ENCODE measurements at regions not wholly inside any gene's neighbourhood (a gene's known extent, or its start where the extent isn't known, plus 50 kb on each side); places are given as distances from the start of the nearest gene placed in this dataset.

DNA sequence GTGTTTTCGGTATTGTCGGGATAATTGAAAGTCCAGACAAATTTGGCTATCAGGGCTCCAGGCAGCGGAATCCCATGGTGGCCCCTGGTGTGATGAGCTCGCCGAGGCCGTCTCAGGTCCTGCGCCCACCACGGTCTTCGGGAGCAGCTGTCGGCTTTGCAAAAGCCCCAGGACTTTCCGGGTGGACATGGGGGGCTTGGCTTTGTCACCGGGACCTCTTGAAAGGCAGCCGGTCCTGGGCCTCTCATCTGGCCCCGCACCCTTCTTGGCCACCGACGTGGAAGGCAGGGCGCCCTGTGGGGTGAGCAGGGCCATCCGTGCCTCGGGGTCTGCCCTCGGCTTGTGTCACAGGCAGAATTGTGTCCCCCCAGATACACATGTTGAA is 87.1 kb upstream of the ACTRT2 start:
- DNase-seq (ENCODE audit: low read depth) = no peak

DNA sequence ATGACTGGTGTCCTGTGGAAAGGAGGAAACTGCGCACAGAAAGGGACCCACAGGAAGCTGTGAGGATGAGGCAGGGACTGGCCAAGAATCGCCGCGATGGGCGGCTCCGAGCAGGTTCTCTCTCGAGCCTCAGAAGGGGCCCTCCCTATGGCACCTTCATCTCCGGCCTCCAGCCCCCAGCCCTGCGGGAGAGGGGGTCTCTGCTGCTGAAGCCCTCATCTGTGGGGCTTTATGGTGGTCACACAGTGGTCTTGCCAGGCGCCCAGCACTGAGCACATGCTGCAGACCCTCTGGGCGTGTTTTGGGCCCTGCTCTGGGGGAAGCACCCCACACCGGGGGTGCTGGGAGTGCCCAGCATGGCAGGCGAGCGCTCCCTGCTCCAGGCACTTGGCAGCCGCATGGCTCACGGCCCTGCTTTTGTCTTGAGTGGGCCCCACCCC is 86.6 kb upstream of the ACTRT2 start:
- DNase-seq (ENCODE audit: low read depth) = no peak

DNA sequence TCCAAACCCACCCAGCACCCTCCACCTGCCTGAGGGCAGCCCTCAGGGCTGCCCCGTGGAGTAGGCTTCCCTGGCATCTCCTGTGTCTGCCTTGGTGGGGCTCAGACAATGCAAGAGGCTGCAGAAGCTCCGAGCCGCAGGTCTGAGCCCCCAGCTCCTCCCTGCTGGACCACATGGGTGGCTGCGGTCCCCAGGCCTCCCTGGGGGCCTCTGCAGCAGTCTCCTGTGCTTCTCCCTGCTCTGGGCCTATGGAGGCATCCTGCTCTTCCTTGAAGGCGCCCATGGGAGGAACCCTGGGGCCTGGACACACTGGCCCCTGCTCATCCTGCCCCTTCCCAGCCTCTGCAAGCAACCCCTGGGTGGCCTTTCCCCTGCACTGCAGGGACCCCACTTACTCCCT is 86.1 kb upstream of the ACTRT2 start:
- DNase-seq (ENCODE audit: low read depth) = no peak

DNA sequence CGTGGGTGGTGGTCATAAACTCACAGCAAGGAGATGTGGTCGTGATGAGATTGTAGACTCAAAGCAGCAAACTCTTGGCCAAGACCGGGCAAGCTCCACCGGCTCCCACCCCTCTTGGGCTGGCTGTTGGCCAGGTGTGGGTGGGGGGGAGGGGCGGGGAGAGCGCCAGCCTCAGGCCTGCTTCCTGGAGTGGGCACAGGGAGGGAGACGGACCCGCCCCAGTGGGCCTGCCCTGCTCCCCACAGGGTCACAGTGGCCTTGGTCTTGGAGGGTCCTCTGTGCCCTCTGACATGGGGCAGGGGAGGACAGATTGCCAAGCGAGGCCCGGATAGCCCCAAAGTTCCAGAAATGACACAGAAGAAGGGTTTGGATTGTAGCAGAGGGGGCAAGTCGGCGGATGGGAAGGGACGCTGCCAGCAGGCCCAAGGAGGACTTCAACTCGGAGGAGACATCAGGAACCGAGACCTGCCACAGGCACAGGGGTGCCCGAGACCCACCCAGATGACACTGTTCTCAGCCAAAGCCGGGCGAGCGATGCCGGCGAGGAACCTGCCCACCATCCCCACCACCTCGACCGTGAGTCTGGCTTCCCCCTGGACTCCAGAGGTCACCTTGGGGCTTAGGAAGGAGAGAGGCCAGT is 85.4 kb upstream of the ACTRT2 start:
- no peak for DNase-seq (ENCODE audit: low read depth)

DNA sequence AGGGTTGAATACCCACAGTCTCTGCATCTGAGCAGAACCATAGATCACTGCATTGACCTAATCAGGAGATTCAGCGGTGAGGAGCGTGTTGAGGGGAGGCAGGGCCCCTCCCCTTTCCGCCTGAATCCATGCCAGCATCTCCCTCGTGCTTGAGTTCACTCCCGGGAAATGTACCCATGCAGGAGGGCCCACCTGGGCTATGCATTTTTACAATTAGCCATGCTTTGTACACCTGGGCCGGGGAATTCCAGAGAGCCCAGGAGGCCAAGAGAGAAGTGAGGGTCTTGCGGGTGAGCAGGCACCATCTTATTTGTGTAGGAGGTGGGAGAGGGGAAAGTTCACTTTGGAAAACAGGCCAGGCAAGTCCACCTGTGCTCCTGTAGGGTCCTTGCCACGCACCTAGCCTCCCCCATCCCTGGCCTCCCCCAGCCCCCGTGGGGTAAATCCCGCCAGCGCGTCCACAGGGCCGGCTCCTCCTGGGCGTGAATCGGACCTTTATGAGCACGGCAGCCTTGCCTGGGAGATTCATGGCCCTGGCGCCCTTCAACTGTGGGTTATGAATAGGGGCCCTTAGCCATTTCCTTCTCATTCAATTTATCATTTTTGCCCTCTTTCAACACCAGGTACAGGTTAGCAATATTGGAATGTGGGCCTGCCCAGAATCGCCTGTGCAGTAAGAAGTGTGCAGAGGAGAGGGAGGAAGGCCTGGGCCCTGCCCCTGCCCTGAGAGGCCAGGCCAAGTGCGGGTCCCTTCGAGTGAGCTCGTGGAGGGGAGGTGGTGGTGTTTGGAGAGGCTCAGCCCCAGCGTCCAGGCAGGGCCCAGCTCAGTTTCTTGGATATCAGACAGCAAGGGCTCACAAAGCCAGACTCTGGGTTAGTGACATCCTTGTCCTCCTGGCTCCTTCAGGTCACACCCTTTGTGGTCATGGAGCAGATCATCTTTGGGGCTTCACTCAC is 84.4 kb upstream of the ACTRT2 start:
- no peak for DNase-seq (ENCODE audit: low read depth)

DNA sequence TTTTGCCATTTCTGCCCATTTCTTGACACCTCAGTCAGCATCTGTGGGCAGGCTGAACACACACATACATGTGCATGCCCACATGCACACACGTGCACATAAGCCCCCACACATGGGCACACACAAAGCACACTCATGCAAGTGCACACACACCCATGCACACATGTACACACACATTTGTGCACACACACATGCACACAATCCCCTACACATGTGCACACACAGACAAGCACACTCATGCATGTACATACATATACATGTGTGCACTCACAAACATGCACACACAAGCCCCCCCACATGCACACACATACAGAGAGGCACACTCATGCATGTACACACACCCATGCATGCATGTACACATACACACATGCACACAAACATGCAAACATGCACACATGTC is 83.5 kb upstream of the ACTRT2 start:
- DNase-seq (ENCODE audit: low read depth) = no peak

DNA sequence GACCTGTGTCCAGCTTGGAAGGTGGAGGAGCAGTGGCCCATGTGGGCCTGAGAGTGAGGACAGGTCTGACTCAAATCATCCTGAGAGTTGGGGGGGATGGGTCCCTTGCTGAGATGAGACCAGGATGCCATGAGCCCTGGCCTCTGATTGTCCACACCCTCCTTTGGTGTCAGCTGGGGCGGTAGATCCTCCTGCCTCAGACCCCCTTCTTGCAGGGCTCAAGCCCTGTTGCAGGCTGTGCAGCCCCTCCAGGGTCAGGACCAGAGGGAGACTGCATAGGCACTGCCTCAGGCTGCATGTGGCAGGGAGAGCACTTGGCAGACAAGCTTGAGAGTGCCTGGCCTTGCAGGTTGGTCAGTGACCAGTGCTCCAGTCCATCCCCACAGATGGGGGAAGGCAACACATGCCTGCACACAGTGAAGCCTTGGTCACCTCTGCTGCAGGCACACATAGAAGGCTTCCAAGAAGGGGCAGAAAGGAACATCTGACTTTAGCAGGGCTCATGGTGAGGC is 82.2 kb upstream of the ACTRT2 start:
- DNase-seq (ENCODE audit: low read depth) = no peak

DNA sequence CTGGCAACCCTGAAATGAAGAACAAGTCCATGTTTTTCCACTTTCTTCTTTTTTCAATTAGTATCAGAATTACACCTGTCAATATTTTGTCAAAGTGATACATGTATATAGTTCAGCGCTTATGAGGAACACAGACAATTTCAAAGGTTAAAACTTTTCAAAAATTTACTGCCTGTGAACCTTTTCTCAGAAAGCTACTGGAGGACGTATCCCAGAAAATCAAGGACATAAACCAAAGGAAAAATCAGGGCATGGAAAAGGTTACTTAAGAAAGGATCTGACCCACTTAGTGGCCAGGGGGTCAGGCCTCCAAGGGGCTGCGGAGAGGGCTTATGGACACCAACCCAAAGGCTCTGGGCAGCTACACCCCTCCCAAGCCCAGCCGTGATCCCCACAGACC is 81.1 kb upstream of the ACTRT2 start:
- DNase-seq (ENCODE audit: low read depth) = no peak

DNA sequence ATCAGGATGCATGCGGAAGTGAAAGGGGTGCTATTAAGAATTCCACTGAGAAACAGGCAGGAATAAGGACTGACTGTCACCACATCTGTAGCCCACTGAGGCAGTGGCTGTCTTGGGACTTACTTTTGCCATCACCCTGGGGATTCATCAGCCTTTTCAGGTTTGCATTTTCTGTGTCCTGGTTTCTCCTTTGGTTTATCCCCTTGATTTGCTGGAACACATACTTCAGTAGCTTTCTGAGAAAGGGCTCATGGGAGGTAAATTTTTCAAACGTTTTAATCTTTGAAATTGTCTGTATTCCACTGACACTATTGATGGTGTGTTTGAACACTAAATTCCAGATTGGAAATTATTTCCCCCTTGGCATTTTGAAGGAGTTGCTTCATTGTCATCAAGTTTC is 80.2 kb upstream of the ACTRT2 start:
- DNase-seq (ENCODE audit: low read depth) = no peak

DNA sequence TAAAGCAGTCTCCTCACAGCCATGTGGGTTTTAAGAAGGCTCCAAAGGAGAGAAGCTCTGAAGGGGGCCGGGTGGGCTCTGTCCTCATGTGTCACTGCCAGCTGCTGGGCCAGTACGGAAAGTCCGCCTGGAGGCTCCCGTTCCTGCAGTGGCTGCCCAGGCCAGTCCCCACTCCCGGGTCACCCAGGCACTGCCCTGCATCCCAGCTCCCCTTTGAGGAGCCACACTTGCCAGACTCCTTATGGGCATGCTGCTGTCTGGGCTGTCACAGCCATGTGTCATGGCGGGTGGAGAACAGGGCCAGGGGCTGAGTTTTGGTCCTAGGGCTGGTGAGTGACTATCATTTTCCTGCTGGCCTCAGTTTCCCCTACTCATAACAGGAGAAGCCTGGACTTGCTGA is 79.4 kb upstream of the ACTRT2 start:
- DNase-seq (ENCODE audit: low read depth) = no peak

DNA sequence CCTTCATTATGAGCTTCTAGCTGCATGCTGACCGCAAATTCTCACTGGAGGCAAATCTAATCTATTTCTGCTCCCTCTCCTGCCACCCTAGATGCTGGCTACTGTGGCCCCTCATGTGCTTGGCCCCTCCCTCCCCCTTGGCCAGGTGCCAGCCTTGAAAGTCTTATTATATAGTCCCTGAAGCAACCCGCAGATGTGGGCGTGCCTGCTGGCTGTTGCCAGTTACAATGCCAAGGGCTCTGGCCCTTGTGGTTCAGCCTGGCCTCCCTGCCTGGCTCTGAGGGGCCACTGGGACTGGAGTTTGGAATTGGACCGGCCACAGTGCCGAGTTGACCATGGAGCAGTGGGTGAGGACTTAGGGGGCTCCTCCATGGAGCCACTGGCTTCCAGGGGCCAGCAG is 78.9 kb upstream of the ACTRT2 start:
- DNase-seq (ENCODE audit: low read depth) = no peak

DNA sequence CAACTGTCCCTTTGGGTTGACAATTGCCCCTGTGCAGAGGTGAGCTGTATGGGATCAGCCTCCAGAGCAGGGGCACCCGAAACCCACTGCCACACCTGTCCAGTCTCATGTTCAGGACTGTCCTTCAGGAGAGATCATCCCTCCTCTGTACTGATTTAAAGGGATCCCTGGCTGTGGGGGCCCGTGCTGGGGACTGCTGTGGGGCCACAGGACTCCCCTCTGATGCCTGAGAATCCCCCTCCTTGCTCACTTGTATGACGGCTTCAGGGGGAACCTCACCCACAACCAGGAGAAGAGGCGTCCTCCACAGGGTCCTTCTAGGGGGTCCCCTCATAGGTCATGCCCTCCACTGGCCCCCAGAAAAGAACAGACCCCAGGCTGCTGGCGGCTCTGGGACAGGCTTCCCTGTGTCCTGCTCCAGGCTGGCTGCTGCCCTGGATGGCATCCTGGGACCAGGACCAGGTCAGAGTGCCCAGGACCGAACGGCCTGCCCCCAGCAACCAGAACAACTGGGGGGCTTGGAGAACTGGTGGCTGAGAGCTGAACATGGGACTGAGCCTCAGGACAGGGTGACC is 77.5 kb upstream of the ACTRT2 start:
- DNase-seq (ENCODE audit: low read depth) = no peak

DNA sequence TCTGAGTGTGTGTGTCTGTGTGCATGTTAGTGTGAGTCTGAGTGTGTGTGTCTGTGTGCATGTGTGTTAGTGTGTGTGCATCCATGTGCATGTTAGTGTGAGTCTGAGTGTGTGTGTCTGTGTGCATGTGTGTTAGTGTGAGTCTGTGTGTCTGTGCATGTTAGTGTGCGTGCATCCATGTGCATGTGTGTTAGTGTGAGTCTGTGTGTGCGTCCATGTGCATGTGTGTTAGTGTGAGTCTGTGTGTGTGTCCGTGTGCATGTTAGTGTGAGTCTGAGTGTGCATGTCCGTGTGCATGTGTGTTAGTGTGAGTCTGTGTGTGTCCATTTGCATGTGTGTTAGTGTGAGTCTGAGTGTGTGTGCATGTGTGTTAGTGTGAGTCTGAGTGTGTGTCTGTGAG is 76.6 kb upstream of the ACTRT2 start:
- DNase-seq (ENCODE audit: low read depth) = no peak

DNA sequence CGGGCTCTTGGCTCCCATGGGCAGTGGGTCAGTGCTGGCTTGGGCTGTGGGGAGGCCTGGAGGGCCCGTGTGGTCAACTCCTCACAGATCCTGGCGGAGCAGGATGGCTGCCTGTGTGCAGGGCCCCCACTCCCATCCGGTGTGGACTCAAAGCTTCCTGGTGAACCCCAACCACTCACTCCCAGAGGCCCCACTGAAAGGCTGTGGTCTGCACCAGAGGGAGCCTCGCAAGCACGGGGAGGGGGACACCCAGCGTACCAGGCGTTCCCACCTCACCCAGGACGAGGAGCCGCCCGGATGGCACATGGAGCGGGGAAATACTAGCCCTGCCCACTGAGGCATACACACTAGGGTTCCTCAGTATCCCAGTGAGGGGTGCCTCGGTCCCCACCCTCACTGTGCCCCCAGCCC is 75.4 kb upstream of the ACTRT2 start:
- DNase-seq (ENCODE audit: low read depth) = no peak

DNA sequence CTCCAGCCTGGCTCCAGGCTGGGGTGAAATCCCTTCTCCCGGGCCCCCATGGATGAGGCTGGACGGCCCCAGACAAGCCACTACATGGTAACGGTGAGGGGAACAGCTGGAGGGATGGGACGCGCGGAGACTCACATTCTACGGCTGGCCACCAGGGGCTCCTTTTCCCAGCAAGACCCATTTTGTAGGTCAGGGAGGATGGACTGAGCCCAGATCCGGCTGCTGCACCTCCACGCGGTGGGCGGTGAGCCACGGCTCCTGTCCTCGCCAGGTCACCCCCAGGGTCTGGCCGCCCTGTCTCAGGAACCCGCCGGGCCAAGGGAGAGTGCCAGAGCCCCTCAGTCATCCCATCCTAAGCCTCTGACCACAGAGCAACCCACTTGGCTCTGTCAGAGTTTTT is 75.0 kb upstream of the ACTRT2 start:
- DNase-seq (ENCODE audit: low read depth) = no peak

DNA sequence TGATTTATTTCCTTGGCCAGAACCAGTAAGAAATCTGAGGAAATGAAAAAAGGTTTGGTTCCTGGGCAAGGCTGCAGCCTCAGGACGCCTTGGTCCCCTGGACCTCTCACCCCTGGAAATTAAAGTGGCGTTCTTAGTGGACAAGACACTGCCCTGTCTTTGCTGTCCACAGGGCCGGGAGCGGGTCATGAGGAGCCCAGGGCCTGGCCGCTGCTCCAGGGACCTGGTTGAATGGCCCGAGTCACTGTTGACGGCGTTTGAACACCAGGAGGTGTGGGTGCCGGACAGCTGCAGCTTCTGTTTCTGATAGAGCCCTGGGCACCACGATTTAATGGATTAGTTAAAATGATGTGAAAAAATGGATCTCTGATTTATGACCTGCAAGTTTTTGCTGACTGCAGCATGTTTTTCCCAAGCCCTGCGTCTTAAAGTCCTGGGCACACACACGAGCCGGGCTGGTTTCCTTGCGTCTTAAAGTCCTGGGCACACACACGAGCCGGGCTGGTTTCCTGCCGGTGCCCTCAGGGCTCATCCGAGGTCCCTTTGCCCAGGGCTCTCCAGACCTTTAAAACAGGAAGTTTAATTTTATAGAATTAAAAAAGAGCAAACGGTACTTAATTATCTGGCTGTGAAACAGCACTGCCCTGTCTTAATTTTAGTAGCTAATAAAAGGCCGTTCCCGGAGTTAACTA is 74.1 kb upstream of the ACTRT2 start:
- DNase-seq (ENCODE audit: low read depth) = no peak

DNA sequence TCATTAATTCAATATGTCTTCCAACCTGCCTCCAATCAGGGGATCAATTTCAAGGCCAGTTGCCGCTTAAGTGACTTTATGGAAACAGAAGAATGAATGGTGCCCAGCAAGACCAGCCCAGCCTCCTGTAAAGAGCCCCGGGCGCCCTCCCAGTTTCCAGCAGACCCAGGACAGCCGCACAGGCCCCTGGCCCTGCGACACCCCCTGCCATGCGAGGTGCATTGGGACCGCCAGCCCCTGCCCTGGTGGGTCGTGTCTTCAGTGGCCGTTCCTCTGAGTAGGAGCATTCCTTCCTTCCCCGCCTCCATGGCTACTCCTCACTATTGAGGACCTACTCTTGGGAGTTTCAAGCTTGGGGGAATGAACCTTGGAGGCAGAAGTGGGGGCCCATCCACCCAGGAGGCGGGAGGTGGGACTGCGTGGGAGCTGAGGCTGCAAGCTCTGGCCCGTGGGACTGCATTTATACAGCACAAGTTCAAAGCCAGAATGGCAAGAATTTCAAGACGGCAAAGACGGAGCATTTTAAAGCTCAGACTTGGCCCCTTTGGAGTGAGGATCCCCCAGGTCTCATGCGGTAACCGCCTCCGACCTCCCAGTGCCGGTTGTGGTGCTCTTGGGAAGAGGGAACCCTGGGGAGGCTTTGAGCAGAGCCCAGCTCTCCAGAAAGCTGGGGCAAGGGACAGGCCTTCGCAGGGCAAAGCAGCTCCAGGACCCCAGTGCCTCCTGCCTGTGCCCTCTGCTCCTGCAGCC is 73.1 kb upstream of the ACTRT2 start:
- no peak for DNase-seq (ENCODE audit: low read depth)

DNA sequence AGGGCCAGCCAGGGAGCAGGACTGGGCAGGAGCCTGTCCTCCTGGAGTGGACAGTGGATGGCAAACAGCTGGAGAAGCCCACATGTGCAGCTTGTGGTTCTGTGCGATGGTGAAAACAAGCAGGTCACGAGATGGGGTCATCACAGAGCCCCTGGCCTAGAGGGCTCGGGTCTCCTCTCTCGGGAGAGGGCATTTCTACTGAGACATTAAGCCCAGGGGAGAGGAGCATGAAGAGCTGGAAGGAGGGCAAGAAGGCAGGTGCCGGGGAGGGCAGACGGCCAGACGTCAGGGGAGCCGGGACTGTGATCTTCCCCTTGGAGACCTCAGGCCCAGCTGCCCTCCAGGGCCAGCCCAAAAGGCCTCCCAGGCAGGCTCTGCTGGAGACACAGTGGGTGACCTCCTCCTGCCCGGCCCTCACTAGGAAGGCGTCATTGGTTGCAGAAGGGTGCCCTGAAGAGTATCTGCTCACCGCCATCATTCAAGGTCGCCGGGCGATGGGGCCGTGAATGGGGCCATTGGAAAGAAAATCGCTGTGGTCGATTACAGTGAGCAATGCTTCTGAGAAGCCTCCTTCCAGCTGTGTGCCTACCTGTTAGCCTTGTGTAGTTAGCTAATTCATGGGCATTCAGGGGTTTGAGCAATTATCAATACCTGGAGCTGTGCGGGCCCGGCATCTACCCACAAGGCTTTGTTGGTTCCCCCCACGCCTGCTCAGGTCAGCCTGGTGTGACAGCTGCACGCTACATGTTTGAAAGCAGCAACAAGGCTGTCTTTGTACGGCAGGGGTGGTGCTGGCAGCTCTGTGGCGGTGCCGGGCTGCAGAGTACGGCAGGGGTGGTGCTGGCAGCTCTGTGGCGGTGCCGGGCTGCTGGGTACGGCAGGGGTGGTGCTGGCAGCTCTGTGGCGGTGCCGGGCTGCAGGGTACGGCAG is 72.3 kb upstream of the ACTRT2 start:
- DNase-seq (ENCODE audit: low read depth) = no peak

DNA sequence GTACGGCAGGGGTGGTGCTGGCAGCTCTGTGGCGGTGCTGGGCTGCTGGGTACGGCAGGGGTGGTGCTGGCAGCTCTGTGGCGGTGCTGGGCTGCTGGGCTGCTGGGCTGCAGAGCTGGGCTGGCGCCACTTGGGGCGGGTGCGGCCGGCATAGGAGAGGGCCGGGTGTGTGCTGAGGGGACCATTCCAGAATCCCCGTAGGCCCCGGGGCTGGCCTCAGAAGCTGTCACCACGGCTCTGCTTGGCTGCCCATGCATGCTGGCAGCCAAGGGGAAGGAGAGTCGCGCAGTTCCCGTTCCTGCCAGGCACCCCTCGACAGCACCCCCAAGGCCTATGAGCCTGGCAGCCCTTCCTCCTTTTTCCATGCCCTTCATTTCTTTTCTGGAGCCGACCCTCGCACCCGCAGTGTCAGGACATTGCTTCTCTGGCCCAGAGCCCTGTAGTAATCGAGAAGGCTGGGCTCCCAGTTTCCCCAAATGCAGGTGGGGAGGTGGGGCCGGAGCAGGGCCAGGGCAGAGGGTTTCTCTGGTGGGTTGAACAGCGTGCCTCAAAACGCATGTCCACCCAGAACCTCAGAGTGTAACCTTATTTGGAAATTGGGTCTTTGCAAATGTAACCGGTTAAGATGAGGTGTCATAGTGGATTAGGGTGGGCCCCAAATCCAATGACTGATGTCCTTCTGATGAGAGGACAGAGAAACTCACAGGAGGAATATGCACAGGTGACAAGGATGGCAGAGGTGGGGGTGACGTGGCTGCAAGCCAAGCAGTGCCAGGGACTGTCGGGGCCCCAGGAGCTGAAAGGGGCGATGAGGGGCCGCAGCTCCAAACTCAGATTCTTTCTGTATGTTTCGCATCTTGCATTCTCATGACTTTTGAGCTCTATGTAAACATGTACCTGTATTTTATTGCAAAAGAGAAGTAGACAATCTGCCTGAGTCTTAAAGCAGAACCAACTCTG is 71.0 kb upstream of the ACTRT2 start:
- DNase-seq (ENCODE audit: low read depth) = no peak
